WTC11 (cell line): ENCODE measurements at regions not wholly inside any gene's neighbourhood (a gene's known extent, or its start where the extent isn't known, plus 50 kb on each side); places are given as distances from the start of the nearest gene placed in this dataset.

Experiments
- ATAC-seq: fragments of 200-7000 bp; cut with Tn5 transposase; 2 replicates; pipeline ENCODE4 v1.10.0; 2021; ENCODE audit warnings: mild to moderate bottlenecking, moderate library complexity
- CTCF ChIA-PET: fragments of 300-600 bp; sonication (Branson Sonifier 250); formaldehyde crosslinking; loops from one replicate; lab custom pipeline; 2021; ENCODE audit warnings: antibody characterized with exemption; lab: Charles Lee
- POLR2A ChIA-PET: fragments of 350-600 bp; sonication (Branson Sonifier 250); formaldehyde crosslinking; loops from one replicate; lab custom pipeline; 2021; ENCODE audit warnings: antibody characterized with exemption; lab: Charles Lee
- DNase-seq: peaks from one replicate; pipeline ENCODE4 v3.0.0; 2021; ENCODE audit warnings: low spot score
- H3K27ac Mint-ChIP-seq: 2 replicates; pipeline ENCODE4 v1.8.0; 2021; ENCODE audit warnings: mixed read lengths
- H3K27me3 Mint-ChIP-seq: 2 replicates; pipeline ENCODE4 v1.8.0; 2021; ENCODE audit warnings: low read depth, mild to moderate bottlenecking, moderate library complexity, mixed read lengths
- H3K36me3 Mint-ChIP-seq: 2 replicates; pipeline ENCODE4 v1.8.0; 2021; ENCODE audit warnings: mixed read lengths
- H3K4me1 Mint-ChIP-seq: 2 replicates; pipeline ENCODE4 v1.8.0; 2022; ENCODE audit warnings: mixed read lengths
- H3K4me3 Mint-ChIP-seq: 2 replicates; pipeline ENCODE4 v1.8.0; 2021; ENCODE audit warnings: mild to moderate bottlenecking, moderate library complexity, mixed read lengths
- H3K9me3 Mint-ChIP-seq: 2 replicates; pipeline ENCODE4 v1.8.0; 2021; ENCODE audit warnings: mixed read lengths
- EMX1 ChIP-seq: fragments of 250-450 bp; sonication (Bioruptor Pico); IDR thresholded peaks from 2 replicates; pipeline ENCODE4 v1.8.0; 2021; ENCODE audit warnings: mild to moderate bottlenecking
- ETV6 ChIP-seq: sonication (generic); formaldehyde crosslinking; IDR thresholded peaks from 2 replicates; pipeline ENCODE4 v1.8.1; 2022; ENCODE audit warnings: mild to moderate bottlenecking, missing genetic modification reagents
- FOXK1 ChIP-seq: sonication (generic); formaldehyde crosslinking; IDR thresholded peaks from 2 replicates; pipeline ENCODE4 v1.8.0; 2022; ENCODE audit warnings: mild to moderate bottlenecking, moderate library complexity, missing genetic modification reagents
- HMGA2 ChIP-seq: fragments of 250-450 bp; sonication (Bioruptor Pico); IDR thresholded peaks from 2 replicates; pipeline ENCODE4 v1.4.0; 2021; ENCODE audit warnings: mild to moderate bottlenecking, moderate library complexity
- MLX ChIP-seq: sonication (generic); formaldehyde crosslinking; IDR thresholded peaks from 2 replicates; pipeline ENCODE4 v1.8.1; 2023; ENCODE audit warnings: mild to moderate bottlenecking, missing genetic modification reagents, moderate library complexity
- NFYB ChIP-seq: sonication (generic); formaldehyde crosslinking; conservative IDR thresholded peaks from 2 replicates; pipeline ENCODE4 v1.8.0; 2022; ENCODE audit warnings: low read depth, missing genetic modification reagents
- PRRX2 ChIP-seq: fragments of 250-450 bp; sonication (Bioruptor Pico); IDR thresholded peaks from 2 replicates; pipeline ENCODE4 v1.8.0; 2021; ENCODE audit warnings: mild to moderate bottlenecking
- RORB ChIP-seq: fragments of 250-450 bp; sonication (Bioruptor Pico); IDR thresholded peaks from 2 replicates; pipeline ENCODE4 v1.9.0; 2021; ENCODE audit warnings: mild to moderate bottlenecking
- SOX15 ChIP-seq: fragments of 250-450 bp; sonication (Bioruptor Pico); IDR thresholded peaks from 2 replicates; pipeline ENCODE4 v1.9.0; 2021; ENCODE audit warnings: mild to moderate bottlenecking
- TEAD4 ChIP-seq: sonication (generic); formaldehyde crosslinking; IDR thresholded peaks from 2 replicates; pipeline ENCODE4 v1.8.0; 2022; ENCODE audit warnings: mild to moderate bottlenecking, missing genetic modification reagents
- TP53 ChIP-seq: sonication (generic); formaldehyde crosslinking; IDR thresholded peaks from 2 replicates; pipeline ENCODE4 v1.8.1; 2023; ENCODE audit warnings: mild to moderate bottlenecking, missing genetic modification reagents
- ZMAT4 ChIP-seq: fragments of 250-450 bp; sonication (Bioruptor Pico); IDR thresholded peaks from 2 replicates; pipeline ENCODE4 v1.9.0; 2021; ENCODE audit warnings: mild to moderate bottlenecking
- ZNF138 ChIP-seq: sonication (generic); formaldehyde crosslinking; conservative IDR thresholded peaks from 2 replicates; pipeline ENCODE4 v1.8.1; 2022; ENCODE audit warnings: mild to moderate bottlenecking, moderate library complexity, missing genetic modification reagents
- ZNF219 ChIP-seq: sonication (generic); formaldehyde crosslinking; IDR thresholded peaks from 2 replicates; pipeline ENCODE4 v1.8.0; 2023; ENCODE audit warnings: missing genetic modification reagents, mild to moderate bottlenecking, borderline replicate concordance
- ZNF416 ChIP-seq: fragments of 250-450 bp; sonication (Bioruptor Pico); IDR thresholded peaks from 2 replicates; pipeline ENCODE4 v1.9.0; 2021; ENCODE audit warnings: mild to moderate bottlenecking, inconsistent platforms
- ZNF423 ChIP-seq: fragments of 250-450 bp; sonication (Bioruptor Pico); IDR thresholded peaks from 2 replicates; pipeline ENCODE4 v2.1.2; 2022; ENCODE audit warnings: mild to moderate bottlenecking, moderate library complexity
- ZNF671 ChIP-seq: fragments of 250-450 bp; sonication (Bioruptor Pico); IDR thresholded peaks from 2 replicates; pipeline ENCODE4 v1.8.0; 2021; ENCODE audit warnings: mild to moderate bottlenecking
- TF ChIP-seq, protein P1 (sequence below): fragments of 250-450 bp; sonication (Bioruptor Pico); conservative IDR thresholded peaks from 2 replicates; pipeline ENCODE4 v1.9.0; 2021; ENCODE audit warnings: mild to moderate bottlenecking
- TF ChIP-seq, protein P2 (sequence below): fragments of 250-450 bp; sonication (Bioruptor Pico); IDR thresholded peaks from 2 replicates; pipeline ENCODE4 v1.9.0; 2021; ENCODE audit warnings: mild to moderate bottlenecking
- TF ChIP-seq, protein P3 (sequence below): sonication (generic); formaldehyde crosslinking; IDR thresholded peaks from 2 replicates; pipeline ENCODE4 v1.8.1; 2023; ENCODE audit warnings: mild to moderate bottlenecking, missing genetic modification reagents
- TF ChIP-seq, protein P4 (sequence below): sonication (generic); formaldehyde crosslinking; IDR thresholded peaks from 2 replicates; pipeline ENCODE4 v1.8.1; 2022; ENCODE audit warnings: low read depth, missing genetic modification reagents, borderline replicate concordance

- TF ChIP-seq, protein P1, sequence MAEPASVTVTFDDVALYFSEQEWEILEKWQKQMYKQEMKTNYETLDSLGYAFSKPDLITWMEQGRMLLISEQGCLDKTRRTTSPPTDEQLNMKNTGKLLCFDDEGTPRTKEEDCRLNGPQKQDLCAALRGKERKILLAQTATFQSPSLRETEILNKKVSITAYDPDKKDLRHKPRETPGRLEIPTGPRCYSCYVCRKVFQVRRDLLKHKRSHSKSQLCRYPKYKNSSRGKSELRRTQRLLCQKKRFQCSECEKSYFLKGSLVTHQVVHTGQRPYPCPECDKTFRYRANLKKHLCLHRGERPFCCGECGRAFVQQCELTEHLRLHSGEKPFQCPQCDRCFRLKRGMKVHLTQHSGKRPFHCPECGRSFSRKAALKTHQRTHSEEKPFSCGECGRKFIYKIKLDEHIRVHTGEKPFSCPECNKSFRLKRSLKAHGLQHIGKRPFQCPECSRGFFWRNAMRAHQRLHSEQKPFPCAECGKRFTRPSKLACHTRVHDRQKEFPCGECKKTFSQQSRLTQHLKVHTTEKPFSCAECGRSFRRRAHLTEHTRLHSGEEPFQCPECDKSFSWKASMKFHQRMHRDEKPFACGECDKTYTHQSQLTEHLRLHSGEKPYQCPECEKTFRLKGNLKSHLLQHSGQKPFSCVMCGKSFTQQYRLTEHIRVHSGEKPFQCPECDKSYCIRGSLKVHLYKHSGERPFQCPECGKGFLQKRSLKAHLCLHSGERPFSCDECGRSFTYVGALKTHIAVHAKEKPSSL: no peak
- no peak for TF ChIP-seq ETV6 (CRISPR knock-in tag)
- TF ChIP-seq, protein P2, sequence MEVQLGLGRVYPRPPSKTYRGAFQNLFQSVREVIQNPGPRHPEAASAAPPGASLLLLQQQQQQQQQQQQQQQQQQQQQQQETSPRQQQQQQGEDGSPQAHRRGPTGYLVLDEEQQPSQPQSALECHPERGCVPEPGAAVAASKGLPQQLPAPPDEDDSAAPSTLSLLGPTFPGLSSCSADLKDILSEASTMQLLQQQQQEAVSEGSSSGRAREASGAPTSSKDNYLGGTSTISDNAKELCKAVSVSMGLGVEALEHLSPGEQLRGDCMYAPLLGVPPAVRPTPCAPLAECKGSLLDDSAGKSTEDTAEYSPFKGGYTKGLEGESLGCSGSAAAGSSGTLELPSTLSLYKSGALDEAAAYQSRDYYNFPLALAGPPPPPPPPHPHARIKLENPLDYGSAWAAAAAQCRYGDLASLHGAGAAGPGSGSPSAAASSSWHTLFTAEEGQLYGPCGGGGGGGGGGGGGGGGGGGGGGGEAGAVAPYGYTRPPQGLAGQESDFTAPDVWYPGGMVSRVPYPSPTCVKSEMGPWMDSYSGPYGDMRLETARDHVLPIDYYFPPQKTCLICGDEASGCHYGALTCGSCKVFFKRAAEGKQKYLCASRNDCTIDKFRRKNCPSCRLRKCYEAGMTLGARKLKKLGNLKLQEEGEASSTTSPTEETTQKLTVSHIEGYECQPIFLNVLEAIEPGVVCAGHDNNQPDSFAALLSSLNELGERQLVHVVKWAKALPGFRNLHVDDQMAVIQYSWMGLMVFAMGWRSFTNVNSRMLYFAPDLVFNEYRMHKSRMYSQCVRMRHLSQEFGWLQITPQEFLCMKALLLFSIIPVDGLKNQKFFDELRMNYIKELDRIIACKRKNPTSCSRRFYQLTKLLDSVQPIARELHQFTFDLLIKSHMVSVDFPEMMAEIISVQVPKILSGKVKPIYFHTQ (CRISPR knock-in tag): no peak
- no peak for TF ChIP-seq MLX
- no peak for TF ChIP-seq SOX15 (CRISPR knock-in tag)
- TF ChIP-seq PRRX2: no peak
- TF ChIP-seq ZNF138 (CRISPR knock-in tag): no peak
- no peak for TF ChIP-seq ZNF423 (CRISPR knock-in tag)
- TF ChIP-seq ZNF219: no peak
- TF ChIP-seq, protein P3, sequence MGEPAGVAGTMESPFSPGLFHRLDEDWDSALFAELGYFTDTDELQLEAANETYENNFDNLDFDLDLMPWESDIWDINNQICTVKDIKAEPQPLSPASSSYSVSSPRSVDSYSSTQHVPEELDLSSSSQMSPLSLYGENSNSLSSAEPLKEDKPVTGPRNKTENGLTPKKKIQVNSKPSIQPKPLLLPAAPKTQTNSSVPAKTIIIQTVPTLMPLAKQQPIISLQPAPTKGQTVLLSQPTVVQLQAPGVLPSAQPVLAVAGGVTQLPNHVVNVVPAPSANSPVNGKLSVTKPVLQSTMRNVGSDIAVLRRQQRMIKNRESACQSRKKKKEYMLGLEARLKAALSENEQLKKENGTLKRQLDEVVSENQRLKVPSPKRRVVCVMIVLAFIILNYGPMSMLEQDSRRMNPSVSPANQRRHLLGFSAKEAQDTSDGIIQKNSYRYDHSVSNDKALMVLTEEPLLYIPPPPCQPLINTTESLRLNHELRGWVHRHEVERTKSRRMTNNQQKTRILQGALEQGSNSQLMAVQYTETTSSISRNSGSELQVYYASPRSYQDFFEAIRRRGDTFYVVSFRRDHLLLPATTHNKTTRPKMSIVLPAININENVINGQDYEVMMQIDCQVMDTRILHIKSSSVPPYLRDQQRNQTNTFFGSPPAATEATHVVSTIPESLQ (CRISPR knock-in tag): no peak
Observed at GRCh38 chr4:30837131-30837539, 117.0 kb downstream of the PCDH7 start (continued).

DNA sequence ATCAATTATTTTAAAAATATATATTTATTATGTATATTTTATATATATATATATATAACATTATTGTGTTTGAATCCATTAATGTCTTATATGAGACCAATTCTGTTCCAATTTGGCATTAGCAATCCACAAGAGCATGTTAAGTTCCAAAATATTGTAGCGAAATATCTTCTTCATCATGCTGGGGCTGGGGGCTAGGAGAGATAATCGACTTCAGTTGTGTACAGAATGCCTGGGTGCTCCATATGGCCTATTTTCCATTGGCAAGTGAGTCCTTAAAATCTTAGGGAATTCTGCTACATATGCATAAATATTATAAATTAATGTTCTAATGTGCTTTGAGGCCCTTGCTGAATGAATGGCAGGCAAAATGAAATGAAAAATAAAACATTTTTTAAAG, 117.7 kb downstream of the PCDH7 start:
- CTCF ChIA-PET: interaction anchor here (0.6 kb wide), 1 partner anchor 654 kb away, joined by 6 read pairs; no protein-coding TSS in a partner anchor
- no peak overlapping the region for H3K4me3 Mint-ChIP-seq
- no peaks in the 10 kb centered on the region for H3K27me3 Mint-ChIP-seq
- no peak for ATAC-seq
- POLR2A ChIA-PET: no interaction called here
- no peak overlapping the region for H3K27ac Mint-ChIP-seq
- peaks cover 57% of the 10 kb centered on the region for H3K4me1 Mint-ChIP-seq
- no peak for TF ChIP-seq EMX1 (CRISPR knock-in tag)
- no peak for TF ChIP-seq RORB (CRISPR knock-in tag)
- TF ChIP-seq HMGA2 (CRISPR knock-in tag): peak; percentile 24; the same call in 1 of the 2 replicates
- TF ChIP-seq, protein P1: no peak
- TF ChIP-seq TEAD4 (CRISPR knock-in tag): no peak
- no peaks in the 10 kb centered on the region for H3K36me3 Mint-ChIP-seq
- H3K9me3 Mint-ChIP-seq: no peaks in the 10 kb centered on the region
- no peak for DNase-seq

GRCh38 chr4:30838331-30838730, 118.2 kb downstream of the PCDH7 start:
- Mint-ChIP-seq H3K27ac (no peak overlapping the region), H3K27me3 (no peaks in the 10 kb centered on the region), H3K4me3 (no peak overlapping the region), H3K36me3 (no peaks in the 10 kb centered on the region), H3K9me3 (no peaks in the 10 kb centered on the region), H3K4me1 (peaks cover 52% of the 10 kb centered on the region)
- ATAC-seq (no peak), DNase-seq (no peak)
- ChIA-PET CTCF (interaction anchor here (0.6 kb wide), 1 partner anchor 655 kb away, joined by 6 read pairs; no protein-coding TSS in a partner anchor), POLR2A (no interaction called here)
- TF ChIP-seq, protein P1: no peak
- TF ChIP-seq ZNF671 (CRISPR knock-in tag): no peak
- TF ChIP-seq, protein P4, sequence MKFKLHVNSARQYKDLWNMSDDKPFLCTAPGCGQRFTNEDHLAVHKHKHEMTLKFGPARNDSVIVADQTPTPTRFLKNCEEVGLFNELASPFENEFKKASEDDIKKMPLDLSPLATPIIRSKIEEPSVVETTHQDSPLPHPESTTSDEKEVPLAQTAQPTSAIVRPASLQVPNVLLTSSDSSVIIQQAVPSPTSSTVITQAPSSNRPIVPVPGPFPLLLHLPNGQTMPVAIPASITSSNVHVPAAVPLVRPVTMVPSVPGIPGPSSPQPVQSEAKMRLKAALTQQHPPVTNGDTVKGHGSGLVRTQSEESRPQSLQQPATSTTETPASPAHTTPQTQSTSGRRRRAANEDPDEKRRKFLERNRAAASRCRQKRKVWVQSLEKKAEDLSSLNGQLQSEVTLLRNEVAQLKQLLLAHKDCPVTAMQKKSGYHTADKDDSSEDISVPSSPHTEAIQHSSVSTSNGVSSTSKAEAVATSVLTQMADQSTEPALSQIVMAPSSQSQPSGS (CRISPR knock-in tag): no peak
- TF ChIP-seq ZMAT4 (CRISPR knock-in tag): no peak
- no peak for TF ChIP-seq NFYB (CRISPR knock-in tag)
- no peak for TF ChIP-seq ZNF416 (CRISPR knock-in tag)
- no peak for TF ChIP-seq TP53 (CRISPR knock-in tag)
- no peak for TF ChIP-seq FOXK1 (CRISPR knock-in tag)
